ENCODE measurements at regions not wholly inside any gene's neighbourhood (a gene's known extent, or its start where the extent isn't known, plus 50 kb on each side); places are given as distances from the start of the nearest gene placed in this dataset.

DNA sequence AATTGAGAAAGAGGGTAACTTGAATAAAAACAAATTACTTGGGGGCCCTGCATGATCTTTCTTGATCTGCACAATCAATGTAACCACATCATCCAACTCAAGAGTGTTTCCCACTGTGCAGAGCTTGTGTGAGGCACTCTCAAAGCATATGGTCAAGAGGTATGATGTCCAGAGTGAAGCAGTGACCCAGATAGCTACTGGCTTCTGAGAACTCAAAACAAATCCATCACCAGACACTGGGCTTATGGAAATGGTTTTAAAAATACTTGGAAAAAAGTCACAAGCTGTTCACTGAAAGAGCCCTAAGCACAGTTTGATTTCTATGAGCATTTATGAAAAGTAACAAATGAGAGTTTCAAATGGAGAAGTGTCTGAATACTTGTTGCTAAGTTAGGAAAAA, 361.0 kb downstream of the GRXCR1 start:
- ChIA-PET POLR2A (ENCODE audit: low non-redundant PET) (no interaction called here), CTCF (no interaction called here)
- Histone ChIP-seq H3K4me1 (ENCODE audit: insufficient read depth, low read length, poor library complexity, severe bottlenecking) (no peaks in the 10 kb centered on the region), H3K27ac (ENCODE audit: low read depth, low read length, poor library complexity, severe bottlenecking) (no peak overlapping the region), H3K9me3 (ENCODE audit: low read depth, low read length, poor library complexity, severe bottlenecking) (peaks cover 39% of the 10 kb centered on the region), H3K36me3 (ENCODE audit: insufficient read depth, low read length, poor library complexity, severe bottlenecking) (no peaks in the 10 kb centered on the region), H3K4me3 (ENCODE audit: low read depth, low read length, poor library complexity, severe bottlenecking) (no peak overlapping the region), H3K27me3 (replicated peaks; ENCODE audit: insufficient read depth, low read depth, low read length, poor library complexity) (no peaks in the 10 kb centered on the region)
- TF ChIP-seq EZH2 (IDR thresholded peaks at IDR 0.05; ENCODE audit: borderline replicate concordance, low read depth, low read length, poor library complexity, severe bottlenecking): no peak
- TF ChIP-seq, protein P1, sequence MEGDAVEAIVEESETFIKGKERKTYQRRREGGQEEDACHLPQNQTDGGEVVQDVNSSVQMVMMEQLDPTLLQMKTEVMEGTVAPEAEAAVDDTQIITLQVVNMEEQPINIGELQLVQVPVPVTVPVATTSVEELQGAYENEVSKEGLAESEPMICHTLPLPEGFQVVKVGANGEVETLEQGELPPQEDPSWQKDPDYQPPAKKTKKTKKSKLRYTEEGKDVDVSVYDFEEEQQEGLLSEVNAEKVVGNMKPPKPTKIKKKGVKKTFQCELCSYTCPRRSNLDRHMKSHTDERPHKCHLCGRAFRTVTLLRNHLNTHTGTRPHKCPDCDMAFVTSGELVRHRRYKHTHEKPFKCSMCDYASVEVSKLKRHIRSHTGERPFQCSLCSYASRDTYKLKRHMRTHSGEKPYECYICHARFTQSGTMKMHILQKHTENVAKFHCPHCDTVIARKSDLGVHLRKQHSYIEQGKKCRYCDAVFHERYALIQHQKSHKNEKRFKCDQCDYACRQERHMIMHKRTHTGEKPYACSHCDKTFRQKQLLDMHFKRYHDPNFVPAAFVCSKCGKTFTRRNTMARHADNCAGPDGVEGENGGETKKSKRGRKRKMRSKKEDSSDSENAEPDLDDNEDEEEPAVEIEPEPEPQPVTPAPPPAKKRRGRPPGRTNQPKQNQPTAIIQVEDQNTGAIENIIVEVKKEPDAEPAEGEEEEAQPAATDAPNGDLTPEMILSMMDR (conservative IDR thresholded peaks at IDR 0.05; ENCODE audit: low read depth, low read length): no peak
- BruUV-seq (replicated peaks): no TSS peak
- DNase-seq (ENCODE audit: low spot score): no peak
- intact Hi-C loops (cut with micrococcal nuclease; ENCODE audit: unreplicated experiment): no loop called here

DNA sequence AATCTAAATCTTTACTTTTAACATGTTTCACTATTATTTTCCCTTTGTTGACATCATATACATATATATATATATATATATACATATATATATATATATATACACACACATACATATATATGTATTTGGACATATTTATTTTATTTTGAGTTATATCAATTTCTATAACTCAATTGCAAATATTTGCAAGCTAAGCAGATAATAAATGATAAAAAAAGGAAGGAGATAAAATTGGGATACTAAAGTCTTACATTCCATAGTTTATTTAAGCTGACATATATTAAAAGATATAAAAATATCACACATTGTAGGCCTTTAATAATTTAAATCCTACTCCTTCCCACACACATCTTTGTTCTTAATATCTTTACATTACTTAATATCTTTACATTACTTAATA, 372.2 kb downstream of the GRXCR1 start:
- intact Hi-C loops (cut with micrococcal nuclease; ENCODE audit: unreplicated experiment): no loop called here
- H3K4me1 ChIP-seq (ENCODE audit: insufficient read depth, low read length, poor library complexity, severe bottlenecking): no peaks in the 10 kb centered on the region
- no peak overlapping the region for H3K4me3 ChIP-seq (ENCODE audit: low read depth, low read length, poor library complexity, severe bottlenecking)
- H3K27me3 ChIP-seq (replicated peaks; ENCODE audit: insufficient read depth, low read depth, low read length, poor library complexity): no peaks in the 10 kb centered on the region
- H3K27ac ChIP-seq (ENCODE audit: low read depth, low read length, poor library complexity, severe bottlenecking): no peak overlapping the region
- ChIA-PET POLR2A (ENCODE audit: low non-redundant PET) (no interaction called here), CTCF (no interaction called here)
- TF ChIP-seq EZH2 (IDR thresholded peaks at IDR 0.05; ENCODE audit: borderline replicate concordance, low read depth, low read length, poor library complexity, severe bottlenecking): no peak
- TF ChIP-seq, protein P1 (conservative IDR thresholded peaks at IDR 0.05; ENCODE audit: low read depth, low read length): no peak
- H3K36me3 ChIP-seq (ENCODE audit: insufficient read depth, low read length, poor library complexity, severe bottlenecking): no peaks in the 10 kb centered on the region
- DNase-seq (ENCODE audit: low spot score): no peak
- H3K9me3 ChIP-seq (ENCODE audit: low read depth, low read length, poor library complexity, severe bottlenecking): peaks cover 43% of the 10 kb centered on the region
- no TSS peak for BruUV-seq (replicated peaks)

DNA sequence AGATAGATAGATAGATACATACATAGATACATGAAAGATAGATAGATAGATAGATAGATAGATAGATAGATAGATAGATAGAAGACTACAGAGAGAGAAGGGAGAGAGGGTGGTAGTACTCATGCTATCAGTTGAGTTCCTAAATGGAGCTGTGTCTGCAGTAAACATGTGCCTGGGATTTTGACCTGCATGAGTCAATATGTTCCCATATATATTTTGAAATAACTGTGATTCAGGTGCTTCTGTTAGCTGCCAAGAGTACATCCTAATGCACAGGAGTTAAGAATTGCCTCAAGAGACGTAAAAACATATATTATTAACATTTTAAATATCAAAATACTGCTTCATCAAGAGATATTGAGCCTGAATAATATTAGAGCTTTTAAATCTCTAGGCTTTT, 379.4 kb downstream of the GRXCR1 start:
- H3K4me3 ChIP-seq (ENCODE audit: low read depth, low read length, poor library complexity, severe bottlenecking): no peak overlapping the region
- no peaks in the 10 kb centered on the region for H3K27me3 ChIP-seq (replicated peaks; ENCODE audit: insufficient read depth, low read depth, low read length, poor library complexity)
- no peaks in the 10 kb centered on the region for H3K36me3 ChIP-seq (ENCODE audit: insufficient read depth, low read length, poor library complexity, severe bottlenecking)
- BruUV-seq (replicated peaks): no TSS peak
- TF ChIP-seq EZH2 (IDR thresholded peaks at IDR 0.05; ENCODE audit: borderline replicate concordance, low read depth, low read length, poor library complexity, severe bottlenecking): no peak
- TF ChIP-seq, protein P1 (conservative IDR thresholded peaks at IDR 0.05; ENCODE audit: low read depth, low read length): no peak
- intact Hi-C loops (cut with micrococcal nuclease; ENCODE audit: unreplicated experiment): no loop called here
- peaks cover 30% of the 10 kb centered on the region for H3K9me3 ChIP-seq (ENCODE audit: low read depth, low read length, poor library complexity, severe bottlenecking)
- no peak for DNase-seq (ENCODE audit: low spot score)
- H3K4me1 ChIP-seq (ENCODE audit: insufficient read depth, low read length, poor library complexity, severe bottlenecking): no peaks in the 10 kb centered on the region
- CTCF ChIA-PET: no interaction called here
- no peak overlapping the region for H3K27ac ChIP-seq (ENCODE audit: low read depth, low read length, poor library complexity, severe bottlenecking)
- POLR2A ChIA-PET (ENCODE audit: low non-redundant PET): no interaction called here
